ENCODE measurements at regions not wholly inside any gene's neighbourhood (a gene's known extent, or its start where the extent isn't known, plus 50 kb on each side); places are given as distances from the start of the nearest gene placed in this dataset.

DNA sequence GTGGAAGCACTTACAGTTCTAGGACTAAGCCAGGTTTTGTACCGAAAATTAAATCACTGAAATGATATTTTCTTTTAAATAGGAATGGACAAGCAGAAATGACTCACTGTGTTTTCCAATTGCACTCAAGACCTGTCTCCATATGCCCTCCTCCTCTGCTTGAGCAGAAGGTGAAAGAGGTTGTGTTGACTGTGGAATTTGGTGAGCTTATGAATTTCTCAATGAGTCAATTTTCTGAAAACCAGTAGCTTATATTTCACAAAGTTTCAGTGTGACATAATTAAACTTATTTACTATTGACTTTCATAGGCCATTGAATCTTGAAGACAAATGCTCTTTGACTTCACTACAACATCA is 249.9 kb downstream of the NPR3 start (continued):
- TF ChIP-seq PAX8 (CRISPR knock-in tag; IDR thresholded peaks at IDR 0.05; ENCODE audit: borderline replicate concordance): no peak

GRCh38 chr5:32964261-32964660 is 253.1 kb downstream of the NPR3 start:
- H2AFZ ChIP-seq (ENCODE audit: low read length): peak overlapping the region; percentile 4
- in situ Hi-C loops (cut with HindIII; ENCODE audit: extremely low pct_ligation_motif_present, low pct_unique_long_range_greater_than_20kb): no loop called here
- H3K4me3 ChIP-seq (replicated peaks in 1 of 3; ENCODE audit: insufficient read depth in 1 of 3, low read depth in 2 of 3, low read length in 3 of 3): no peak overlapping the region
- no peaks in the 10 kb centered on the region for H3K9me3 ChIP-seq (ENCODE audit: low read length)
- H3K36me3 ChIP-seq (replicated peaks in 1 of 2; ENCODE audit: control insufficient read depth in 1 of 2, insufficient read depth in 2 of 2, low read length in 2 of 2): no peaks in the 10 kb centered on the region
- no peaks in the 10 kb centered on the region for H4K20me1 ChIP-seq (ENCODE audit: insufficient read depth, low read length)
- DNase-seq (ENCODE audit: low spot score) (no peak), ATAC-seq (no peak), FAIRE-seq (no peak)
- no peak for TF ChIP-seq E2F1 (CRISPR knock-in tag; IDR thresholded peaks at IDR 0.05)
- TF ChIP-seq IRF2 (CRISPR knock-in tag; IDR thresholded peaks at IDR 0.05): no peak
- no peak for TF ChIP-seq PAWR (CRISPR knock-in tag; IDR thresholded peaks at IDR 0.05; ENCODE audit: borderline replicate concordance)
- TF ChIP-seq PTBP1 (IDR thresholded peaks at IDR 0.05; ENCODE audit: low read depth, low read length, poor library complexity, severe bottlenecking): no peak
- no peak for TF ChIP-seq RELA (CRISPR knock-in tag; IDR thresholded peaks at IDR 0.05)
- TF ChIP-seq NONO (IDR thresholded peaks at IDR 0.05): no peak
- no peak for TF ChIP-seq NONO (CRISPR knock-in tag; conservative IDR thresholded peaks at IDR 0.05)
- TF ChIP-seq, protein P1, sequence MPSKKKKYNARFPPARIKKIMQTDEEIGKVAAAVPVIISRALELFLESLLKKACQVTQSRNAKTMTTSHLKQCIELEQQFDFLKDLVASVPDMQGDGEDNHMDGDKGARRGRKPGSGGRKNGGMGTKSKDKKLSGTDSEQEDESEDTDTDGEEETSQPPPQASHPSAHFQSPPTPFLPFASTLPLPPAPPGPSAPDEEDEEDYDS (CRISPR knock-in tag; IDR thresholded peaks at IDR 0.05): no peak
- TF ChIP-seq ZNF343 (CRISPR knock-in tag; IDR thresholded peaks at IDR 0.05): no peak
- BruUV-seq (replicated peaks): no TSS peak
- WGBS (ENCODE audit: low lambda C conversion rate): 1% methylated on average over 3 of the region's 3 CpGs
- intact Hi-C loops (cut with micrococcal nuclease; ENCODE audit: unreplicated experiment): no loop called here
- H3K4me2 ChIP-seq (ENCODE audit: low read depth, low read length): no peak overlapping the region
- H3K79me2 ChIP-seq (ENCODE audit: insufficient read depth, low read length): no peaks in the 10 kb centered on the region
- H3K27ac ChIP-seq (ENCODE audit: extremely low read length, insufficient read depth, low read length): no peak overlapping the region
- H3K9ac ChIP-seq (ENCODE audit: insufficient read depth, low read depth, low read length): no peak overlapping the region
- ChIA-PET CTCF (ENCODE audit: low intra/inter-chr PET ratio, low total read pairs) (no interaction called here), POLR2A (no interaction called here)
- H3K27me3 ChIP-seq (ENCODE audit: control insufficient read depth in 1 of 2, insufficient read depth in 2 of 2, low read length in 2 of 2): no peaks in the 10 kb centered on the region
- H3K4me1 ChIP-seq (ENCODE audit: insufficient read depth, low read length): no peaks in the 10 kb centered on the region
